H1 (cell line): ENCODE measurements at regions not wholly inside any gene's neighbourhood (a gene's known extent, or its start where the extent isn't known, plus 50 kb on each side); places are given as distances from the start of the nearest gene placed in this dataset.

Experiments
- CTCF ChIA-PET: fragments of 300-600 bp; sonication (Branson Sonifier 250); formaldehyde crosslinking; loops from one replicate; lab custom pipeline; 2021; ENCODE audit not compliant: partially characterized antibody; lab: Charles Lee
- POLR2A ChIA-PET: fragments of 300-600 bp; sonication (Branson Sonifier 250); formaldehyde crosslinking; loops from one replicate; lab custom pipeline; 2021; ENCODE audit warnings: inconsistent platforms; ENCODE audit not compliant: partially characterized antibody; lab: Charles Lee
- DNase-seq, 2 experiments: peaks; one replicate each; pipeline versions ENCODE4 v3.0.0 to v3.0.0-alpha.2; 2010 to 2022; ENCODE audit warnings: low spot score in 2 of 2, low read depth in 1 of 2, mixed read lengths in 1 of 2
- FAIRE-seq: peaks from 2 replicates; lab custom pipeline; 2011; peaks lifted over from hg19 to GRCh38; lab: Jason Lieb, UNC
- H2AFZ ChIP-seq: 2 replicates; pipeline ENCODE4 v1.8.1; 2012; ENCODE audit warnings: low read length, inconsistent platforms
- H2AK5ac ChIP-seq: 2 replicates; pipeline ENCODE4 v1.6.1; 2013; ENCODE audit warnings: low read depth, low read length
- H2BK120ac ChIP-seq: replicated peaks from 2 replicates; pipeline ENCODE3; 2013; ENCODE audit warnings: low read depth, low read length, inconsistent platforms
- H2BK12ac ChIP-seq: 2 replicates; pipeline ENCODE4 v1.6.1; 2013; ENCODE audit warnings: low read depth, low read length
- H2BK15ac ChIP-seq: 2 replicates; pipeline ENCODE4 v1.6.1; 2013; ENCODE audit warnings: low read length
- H2BK20ac ChIP-seq: 2 replicates; pipeline ENCODE4 v1.6.1; 2013; ENCODE audit warnings: low read length
- H2BK5ac ChIP-seq: 2 replicates; pipeline ENCODE4 v1.6.1; 2013; ENCODE audit warnings: low read depth, low read length
- H3K14ac ChIP-seq: 2 replicates; pipeline ENCODE4 v1.6.1; 2013; ENCODE audit warnings: inconsistent platforms; ENCODE audit not compliant: insufficient read length
- H3K18ac ChIP-seq: 2 replicates; pipeline ENCODE4 v1.6.1; 2013; ENCODE audit warnings: low read length; ENCODE audit errors: extremely low read depth
- H3K23ac ChIP-seq: 2 replicates; pipeline ENCODE4 v1.6.1; 2013; ENCODE audit warnings: inconsistent platforms; ENCODE audit not compliant: insufficient read length
- H3K23me2 ChIP-seq: 2 replicates; pipeline ENCODE4 v1.6.1; 2013; ENCODE audit warnings: low read depth, low read length
- H3K27ac ChIP-seq: 2 replicates; pipeline ENCODE4 v1.6.1; 2011; ENCODE audit warnings: low read depth, low read length, inconsistent platforms
- H3K27me3 ChIP-seq, 4 experiments: replicated peaks in 1 of 4; 1 replicate in 1 of 4; 2 replicates in 3 of 4; pipeline versions ENCODE4 v1.6.1 to v1.8.1; 2011 to 2013; ENCODE audit warnings: low read length in 3 of 4, mild to moderate bottlenecking in 3 of 4, inconsistent platforms in 2 of 4, mixed read lengths in 2 of 4, moderate library complexity in 1 of 4; ENCODE audit not compliant: control insufficient read depth in 3 of 4, insufficient read depth in 3 of 4; ENCODE audit errors: extremely low read depth in 1 of 4
- H3K36me3 ChIP-seq, 4 experiments: 2 replicates each; pipeline versions ENCODE4 v1.6.1 to v1.8.1; 2011 to 2013; ENCODE audit warnings: mild to moderate bottlenecking in 4 of 4, low read length in 3 of 4, moderate library complexity in 2 of 4, control low read depth in 1 of 4, inconsistent platforms in 1 of 4; ENCODE audit not compliant: insufficient read depth in 4 of 4, control insufficient read depth in 2 of 4
- H3K4ac ChIP-seq: replicated peaks from 2 replicates; pipeline ENCODE3; 2013; ENCODE audit warnings: low read length, low read depth, mixed read lengths, inconsistent platforms; ENCODE audit not compliant: insufficient read length
- H3K4me1 ChIP-seq, 4 experiments: replicated peaks in 1 of 4; 1 replicate in 1 of 4; 2 replicates in 3 of 4; pipeline versions ENCODE4 v1.6.1 to v1.8.1; 2011 to 2013; ENCODE audit warnings: low read length in 3 of 4, inconsistent platforms in 2 of 4, mixed read lengths in 1 of 4; ENCODE audit not compliant: insufficient read depth in 4 of 4, control insufficient read depth in 3 of 4
- H3K4me2 ChIP-seq, 2 experiments: 2 replicates each; pipeline versions ENCODE4 v1.6.1 to v1.8.1; 2011 to 2013; ENCODE audit warnings: low read depth in 2 of 2, low read length in 2 of 2, control low read depth in 1 of 2, inconsistent platforms in 1 of 2, mild to moderate bottlenecking in 1 of 2; ENCODE audit not compliant: insufficient read depth in 1 of 2
- H3K4me3 ChIP-seq, 4 experiments: fragments of 200-600, 300-600 bp in 1 of 4; sonication (generic), shearing (Covaris generic), sonication (Bioruptor Twin) in 1 of 4; 2 replicates each; pipeline versions ENCODE4 v1.5.1 to v1.8.1; 2011 to 2016; ENCODE audit warnings: low read length in 4 of 4, low read depth in 3 of 4, control low read depth in 2 of 4, inconsistent platforms in 2 of 4, mild to moderate bottlenecking in 2 of 4, mixed read lengths in 1 of 4, moderate library complexity in 1 of 4; ENCODE audit not compliant: insufficient read depth in 2 of 4; ENCODE audit errors: extremely low read depth in 1 of 4
- H3K56ac ChIP-seq: replicated peaks from 2 replicates; pipeline ENCODE3; 2013; ENCODE audit warnings: low read depth, mild to moderate bottlenecking, mixed read lengths, low read length, inconsistent platforms; ENCODE audit not compliant: insufficient read length
- H3K79me1 ChIP-seq: 2 replicates; pipeline ENCODE4 v1.6.1; 2013; ENCODE audit warnings: low read depth, low read length, control low read depth
- H3K79me2 ChIP-seq, 2 experiments: 2 replicates each; pipeline versions ENCODE4 v1.6.1 to v1.8.1; 2012 to 2013; ENCODE audit warnings: low read length in 2 of 2, mild to moderate bottlenecking in 2 of 2, inconsistent platforms in 1 of 2; ENCODE audit not compliant: insufficient read depth in 2 of 2, control insufficient read depth in 1 of 2
- H3K9ac ChIP-seq, 4 experiments: replicated peaks in 1 of 4; 1 replicate in 1 of 4; 2 replicates in 3 of 4; pipeline versions ENCODE4 v1.6.1 to v1.8.1; 2011 to 2013; ENCODE audit warnings: low read depth in 3 of 4, low read length in 3 of 4, control low read depth in 2 of 4, mild to moderate bottlenecking in 2 of 4, moderate library complexity in 2 of 4, inconsistent platforms in 1 of 4; ENCODE audit errors: extremely low read depth in 1 of 4
- H3K9me3 ChIP-seq, 2 experiments: 2 replicates each; pipeline versions ENCODE4 v1.6.1 to v1.8.1; 2012 to 2013; ENCODE audit warnings: mild to moderate bottlenecking in 2 of 2, moderate library complexity in 2 of 2, control low read depth in 1 of 2, inconsistent platforms in 1 of 2, low read depth in 1 of 2, low read length in 1 of 2, mixed read lengths in 1 of 2; ENCODE audit not compliant: insufficient read depth in 2 of 2
- H4K20me1 ChIP-seq, 2 experiments: replicated peaks in 1 of 2; 2 replicates each; pipeline versions ENCODE3 to v1.8.1; 2011 to 2013; ENCODE audit warnings: inconsistent platforms in 2 of 2, low read length in 2 of 2, mild to moderate bottlenecking in 1 of 2; ENCODE audit not compliant: insufficient read depth in 2 of 2, control insufficient read depth in 1 of 2
- H4K5ac ChIP-seq: 2 replicates; pipeline ENCODE4 v1.6.1; 2013; ENCODE audit warnings: low read length, low read depth, mixed read lengths, inconsistent platforms; ENCODE audit not compliant: insufficient read length
- H4K8ac ChIP-seq: 2 replicates; pipeline ENCODE4 v1.8.0; 2013; ENCODE audit warnings: mild to moderate bottlenecking, moderate library complexity, low read length, inconsistent platforms; ENCODE audit not compliant: insufficient read depth; ENCODE audit errors: extremely low read depth
- H4K91ac ChIP-seq: replicated peaks from 2 replicates; pipeline ENCODE3; 2013; ENCODE audit warnings: low read length, mixed read lengths, inconsistent platforms; ENCODE audit not compliant: insufficient read length
- ASH2L ChIP-seq: fragments of 200-600, 300-600 bp; sonication (generic); IDR thresholded peaks from one replicate; pipeline ENCODE4 v1.7.1; 2017; ENCODE audit warnings: low read length
- BCL11A ChIP-seq, 2 experiments: IDR thresholded peaks; one replicate each; pipeline ENCODE4 v1.6.1; 2011; ENCODE audit warnings: low read depth in 2 of 2, low read length in 2 of 2, mild to moderate bottlenecking in 2 of 2
- EGR1 ChIP-seq: IDR thresholded peaks from 2 replicates; pipeline ENCODE4 v1.6.1; 2011; ENCODE audit warnings: low read depth, low read length, borderline replicate concordance
- EZH2 ChIP-seq: fragments of 200-600 bp; sonication (generic); IDR thresholded peaks from 2 replicates; pipeline ENCODE4 v1.7.1; 2012; ENCODE audit warnings: low read depth, mild to moderate bottlenecking, moderate library complexity, low read length, inconsistent platforms; ENCODE audit not compliant: severe bottlenecking
- HDAC6 ChIP-seq: IDR thresholded peaks from one replicate; pipeline ENCODE4 v1.7.1; 2012; ENCODE audit warnings: low read depth, mild to moderate bottlenecking, inconsistent platforms, low read length, moderate library complexity
- KDM4A ChIP-seq: IDR thresholded peaks from one replicate; pipeline ENCODE4 v1.7.1; 2012; ENCODE audit warnings: low read depth, mild to moderate bottlenecking, moderate library complexity, low read length, inconsistent platforms; ENCODE audit not compliant: severe bottlenecking
- MAX ChIP-seq: IDR thresholded peaks from 2 replicates; pipeline ENCODE4 v1.6.1; 2012; ENCODE audit warnings: inconsistent platforms
- POLR2A ChIP-seq, 2 experiments: IDR thresholded peaks; 1 replicate in 1 of 2; 2 replicates in 1 of 2; pipeline ENCODE4 v1.6.1; 2011; ENCODE audit warnings: low read depth in 2 of 2, low read length in 2 of 2, mild to moderate bottlenecking in 2 of 2; ENCODE audit errors: control extremely low read depth in 1 of 2
- POLR2AphosphoS5 ChIP-seq: IDR thresholded peaks from 2 replicates; pipeline ENCODE4 v1.6.1; 2011; ENCODE audit warnings: low read depth, low read length
- POU5F1 ChIP-seq: IDR thresholded peaks from 2 replicates; pipeline ENCODE4 v1.6.1; 2011; ENCODE audit warnings: low read depth, mild to moderate bottlenecking, low read length, moderate library complexity
- SP2 ChIP-seq: IDR thresholded peaks from 2 replicates; pipeline ENCODE4 v1.6.1; 2012; ENCODE audit warnings: mild to moderate bottlenecking, low read length, inconsistent platforms
- TAF7 ChIP-seq: optimal IDR thresholded peaks from 2 replicates; pipeline ENCODE3; 2011; ENCODE audit warnings: low read depth, mild to moderate bottlenecking, inconsistent platforms, low read length, moderate library complexity, borderline replicate concordance
- YY1 ChIP-seq: IDR thresholded peaks from 2 replicates; pipeline ENCODE4 v1.6.1; 2011; ENCODE audit warnings: low read depth, mild to moderate bottlenecking, low read length
- WGBS, 2 experiments: shearing (Covaris generic) in 1 of 2; methylation state at CpG; one replicate each; pipeline versions ENCODE4 v1.1.6 to v1.1.7; 2013 to 2015; ENCODE audit warnings: low lambda C conversion rate in 2 of 2, mixed read lengths in 2 of 2, inconsistent platforms in 1 of 2, low coverage in 1 of 2, missing lambda C conversion rate in 1 of 2; ENCODE audit not compliant: insufficient replicate concordance in 2 of 2, insufficient coverage in 1 of 2, insufficient read length in 1 of 2; ENCODE audit errors: extremely low coverage in 1 of 2, missing lambda C conversion rate in 1 of 2; 5-methylcytosine and 5-hydroxymethylcytosine counted together
- TF ChIP-seq, protein P1 (sequence below): IDR thresholded peaks from 2 replicates; pipeline ENCODE4 v1.6.1; 2011; ENCODE audit warnings: low read depth, mild to moderate bottlenecking, low read length; ENCODE audit not compliant: insufficient read depth

DNA sequence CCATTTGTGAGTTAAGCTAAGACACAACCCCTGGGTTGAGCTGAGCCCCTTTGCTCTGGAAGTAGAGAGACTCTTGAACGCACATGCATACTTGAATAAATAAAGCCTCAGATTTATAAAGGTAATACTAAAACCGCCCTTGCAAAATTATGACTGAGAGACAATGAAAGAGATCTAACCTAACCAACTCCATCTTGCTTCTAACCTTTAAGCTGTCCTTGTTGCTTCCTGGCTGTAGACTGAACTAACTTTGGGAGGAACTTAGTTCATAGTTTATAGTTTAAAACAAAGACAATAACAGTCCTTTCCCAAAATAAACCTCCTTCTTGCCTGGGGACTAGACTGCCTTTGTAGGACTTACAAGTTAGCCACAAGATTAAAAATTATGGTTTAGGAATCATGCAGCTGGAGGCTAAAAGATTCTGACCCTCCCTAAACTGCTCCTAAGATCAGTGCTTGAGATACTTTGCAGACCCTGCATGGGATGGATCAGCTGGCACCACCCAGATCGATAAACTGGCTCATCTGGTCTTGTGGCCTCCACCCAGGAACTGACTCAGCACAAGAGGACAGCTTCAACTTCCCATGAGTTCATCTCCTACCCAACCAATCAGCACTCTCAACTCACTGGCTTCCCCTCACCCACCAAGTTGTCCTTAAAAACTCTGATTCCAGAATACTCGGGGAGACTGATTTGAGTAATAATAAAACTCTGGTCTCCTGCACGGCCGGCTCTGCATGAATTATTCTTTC, 240.2 kb upstream of the SLC14A2 start:
- Histone ChIP-seq H3K56ac (no peak overlapping the region), H3K79me1 (no peaks in the 10 kb centered on the region), H3K27me3 (no peaks in the 10 kb centered on the region), H3K79me2 (no peaks in the 10 kb centered on the region), H4K5ac (no peak overlapping the region), H2AK5ac (no peak overlapping the region), H3K18ac (no peak overlapping the region), H3K23me2 (no peaks in the 10 kb centered on the region), H2BK20ac (no peak overlapping the region), H3K4me3 (no peak overlapping the region), H3K9ac (no peak overlapping the region), H2BK120ac (no peak overlapping the region), H3K4me1 (no peaks in the 10 kb centered on the region), H3K27ac (no peak overlapping the region), H3K9me3 (no peaks in the 10 kb centered on the region), H3K4ac (no peak overlapping the region), H3K4me2 (no peak overlapping the region), H2BK15ac (no peak overlapping the region), H2BK12ac (no peak overlapping the region), H3K23ac (no peak overlapping the region), H2BK5ac (no peak overlapping the region), H4K8ac (no peak overlapping the region), H2AFZ (no peak overlapping the region), H3K36me3 (no peaks in the 10 kb centered on the region), H4K91ac (no peak overlapping the region), H3K14ac (no peak overlapping the region), H4K20me1 (no peaks in the 10 kb centered on the region)
- DNase-seq (no peak), FAIRE-seq (no peak)
- CTCF ChIA-PET: interaction anchor here (0.7 to 4.1 kb wide), 5 partner anchors 9 to 302 kb away, joined by 3 to 17 read pairs (median 6); no protein-coding TSS in a partner anchor
- 96% methylated on average over 6 of the region's 6 CpGs; no CpG with 5 or more reads in 1 of the 2 experiments for WGBS, 2 experiments
- POLR2A ChIA-PET: no interaction called here
- no peak for TF ChIP-seq KDM4A
- TF ChIP-seq EGR1: no peak
- no peak for TF ChIP-seq YY1
- TF ChIP-seq POLR2A (IDR thresholded peaks at IDR 0.05; ENCODE audit: control extremely low read depth in 1 of 2, low read depth in 2 of 2, low read length in 2 of 2): no peak
- no peak for TF ChIP-seq POU5F1
- no peak for TF ChIP-seq HDAC6
- no peak for TF ChIP-seq POLR2AphosphoS5
- no peak for TF ChIP-seq MAX
- no peak for TF ChIP-seq SP2
- no peak for TF ChIP-seq EZH2
- TF ChIP-seq, protein P1, sequence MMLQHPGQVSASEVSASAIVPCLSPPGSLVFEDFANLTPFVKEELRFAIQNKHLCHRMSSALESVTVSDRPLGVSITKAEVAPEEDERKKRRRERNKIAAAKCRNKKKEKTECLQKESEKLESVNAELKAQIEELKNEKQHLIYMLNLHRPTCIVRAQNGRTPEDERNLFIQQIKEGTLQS: no peak
- no peak for TF ChIP-seq BCL11A (IDR thresholded peaks at IDR 0.05; ENCODE audit: low read depth in 2 of 2, low read length in 2 of 2)
- no peak for TF ChIP-seq TAF7
- TF ChIP-seq ASH2L: no peak
